ENCODE measurements at regions not wholly inside any gene's neighbourhood (a gene's known extent, or its start where the extent isn't known, plus 50 kb on each side); places are given as distances from the start of the nearest gene placed in this dataset.

- no peak for FAIRE-seq
- TF ChIP-seq ATF1 (CRISPR knock-in tag; IDR thresholded peaks at IDR 0.05) (no peak), MAFK (conservative IDR thresholded peaks at IDR 0.05 in 1 of 2, IDR thresholded peaks at IDR 0.05 in 1 of 2; ENCODE audit: low read length in 2 of 2) (peak; percentile 50 to 68; a peak in 3 of 4 replicates), MAFF (IDR thresholded peaks at IDR 0.05; ENCODE audit: low read depth, low read length) (peak; percentile 45; the same call in 1 of the 2 replicates)
- Histone ChIP-seq H3K27me3 (ENCODE audit: control insufficient read depth in 1 of 2, insufficient read depth in 2 of 2, low read length in 2 of 2) (no peaks in the 10 kb centered on the region), H3K4me3 (replicated peaks in 1 of 3; ENCODE audit: insufficient read depth in 1 of 3, low read depth in 2 of 3, low read length in 3 of 3) (no peak overlapping the region), H3K4me1 (ENCODE audit: insufficient read depth, low read length) (no peaks in the 10 kb centered on the region), H2AFZ (ENCODE audit: low read length) (no peak overlapping the region), H3K36me3 (replicated peaks in 1 of 2; ENCODE audit: control insufficient read depth in 1 of 2, insufficient read depth in 2 of 2, low read length in 2 of 2) (no peaks in the 10 kb centered on the region), H3K27ac (ENCODE audit: extremely low read length, insufficient read depth, low read length) (no peak overlapping the region), H3K4me2 (ENCODE audit: low read depth, low read length) (no peak overlapping the region), H3K9me3 (ENCODE audit: low read length) (peaks cover 85% of the 10 kb centered on the region), H3K79me2 (ENCODE audit: insufficient read depth, low read length) (no peaks in the 10 kb centered on the region), H3K9ac (ENCODE audit: insufficient read depth, low read depth, low read length) (no peak overlapping the region), H4K20me1 (ENCODE audit: insufficient read depth, low read length) (no peaks in the 10 kb centered on the region)
- in situ Hi-C loops (cut with HindIII; ENCODE audit: extremely low pct_ligation_motif_present, low pct_unique_long_range_greater_than_20kb) = no loop called here
- intact Hi-C loops (cut with micrococcal nuclease; ENCODE audit: unreplicated experiment) = no loop called here
- BruUV-seq (replicated peaks) = no TSS peak
- CTCF ChIA-PET (ENCODE audit: low intra/inter-chr PET ratio, low total read pairs) = no interaction called here
- ATAC-seq = no peak
- DNase-seq (ENCODE audit: low spot score) = no peak
- 2% methylated on average over 1 of the region's 1 CpG for WGBS (ENCODE audit: low lambda C conversion rate)
- POLR2A ChIA-PET = no interaction called here
These were observed 585.0 kb downstream of the TAF11L14 start for GRCh38 chr5:18219241-18219640.

- no peak for FAIRE-seq
- no peak for DNase-seq (ENCODE audit: low spot score)
- Histone ChIP-seq H3K4me3 (replicated peaks in 1 of 3; ENCODE audit: insufficient read depth in 1 of 3, low read depth in 2 of 3, low read length in 3 of 3) (no peak overlapping the region), H4K20me1 (ENCODE audit: insufficient read depth, low read length) (no peaks in the 10 kb centered on the region), H3K9ac (ENCODE audit: insufficient read depth, low read depth, low read length) (no peak overlapping the region), H3K27ac (ENCODE audit: extremely low read length, insufficient read depth, low read length) (no peak overlapping the region), H3K4me2 (ENCODE audit: low read depth, low read length) (no peak overlapping the region), H3K36me3 (replicated peaks in 1 of 2; ENCODE audit: control insufficient read depth in 1 of 2, insufficient read depth in 2 of 2, low read length in 2 of 2) (no peaks in the 10 kb centered on the region), H3K79me2 (ENCODE audit: insufficient read depth, low read length) (no peaks in the 10 kb centered on the region), H3K4me1 (ENCODE audit: insufficient read depth, low read length) (no peaks in the 10 kb centered on the region), H3K27me3 (ENCODE audit: control insufficient read depth in 1 of 2, insufficient read depth in 2 of 2, low read length in 2 of 2) (no peaks in the 10 kb centered on the region), H2AFZ (ENCODE audit: low read length) (no peak overlapping the region), H3K9me3 (ENCODE audit: low read length) (peaks cover 89% of the 10 kb centered on the region)
- 0% methylated on average over 1 of the region's 1 CpG for WGBS (ENCODE audit: low lambda C conversion rate)
- intact Hi-C loops (cut with micrococcal nuclease; ENCODE audit: unreplicated experiment) = no loop called here
- BruUV-seq (replicated peaks) = no TSS peak
- in situ Hi-C loops (cut with HindIII; ENCODE audit: extremely low pct_ligation_motif_present, low pct_unique_long_range_greater_than_20kb) = no loop called here
- CTCF ChIA-PET (ENCODE audit: low intra/inter-chr PET ratio, low total read pairs) = no interaction called here
- ATAC-seq = no peak
- POLR2A ChIA-PET = no interaction called here
- no peak for TF ChIP-seq PRDM15 (CRISPR knock-in tag; IDR thresholded peaks at IDR 0.05)
- TF ChIP-seq ZNF674 (CRISPR knock-in tag; IDR thresholded peaks at IDR 0.05; ENCODE audit: low read depth) = no peak
- no peak for TF ChIP-seq ZNF160 (CRISPR knock-in tag; IDR thresholded peaks at IDR 0.05)
- TF ChIP-seq NFRKB (IDR thresholded peaks at IDR 0.05) = no peak
- no peak for TF ChIP-seq THAP7 (CRISPR knock-in tag; IDR thresholded peaks at IDR 0.05)
- no peak for TF ChIP-seq ZNF768 (CRISPR knock-in tag; IDR thresholded peaks at IDR 0.05)
- no peak for TF ChIP-seq PRDM4 (CRISPR knock-in tag; IDR thresholded peaks at IDR 0.05; ENCODE audit: borderline replicate concordance)
- no peak for TF ChIP-seq ZNF770 (CRISPR knock-in tag; IDR thresholded peaks at IDR 0.05)
These were observed 586.4 kb downstream of the TAF11L14 start for GRCh38 chr5:18220631-18221030.

Measured in HepG2 (cell line).